ENCODE measurements at regions not wholly inside any gene's neighbourhood (a gene's known extent, or its start where the extent isn't known, plus 50 kb on each side); places are given as distances from the start of the nearest gene placed in this dataset.

- no peak for TF ChIP-seq CTCF (IDR thresholded peaks at IDR 0.05; ENCODE audit: low read depth, low read length, poor library complexity, severe bottlenecking)
- TF ChIP-seq EZH2phosphoT487 (IDR thresholded peaks at IDR 0.05; ENCODE audit: borderline replicate concordance, low read length): no peak
Measured at GRCh38 chr7:19249281-19249680, 104.1 kb upstream of the FERD3L start.

Measured in DOHH2 (cell line).